Fibroblast of skin of left quadriceps (primary cell): ENCODE measurements at regions not wholly inside any gene's neighbourhood (a gene's known extent, or its start where the extent isn't known, plus 50 kb on each side); places are given as distances from the start of the nearest gene placed in this dataset.

Experiments
- DNase-seq, 2 experiments: peaks; one replicate each; pipeline ENCODE4 v3.0.0-alpha.2; 2013; ENCODE audit warnings: low read depth in 2 of 2

DNA sequence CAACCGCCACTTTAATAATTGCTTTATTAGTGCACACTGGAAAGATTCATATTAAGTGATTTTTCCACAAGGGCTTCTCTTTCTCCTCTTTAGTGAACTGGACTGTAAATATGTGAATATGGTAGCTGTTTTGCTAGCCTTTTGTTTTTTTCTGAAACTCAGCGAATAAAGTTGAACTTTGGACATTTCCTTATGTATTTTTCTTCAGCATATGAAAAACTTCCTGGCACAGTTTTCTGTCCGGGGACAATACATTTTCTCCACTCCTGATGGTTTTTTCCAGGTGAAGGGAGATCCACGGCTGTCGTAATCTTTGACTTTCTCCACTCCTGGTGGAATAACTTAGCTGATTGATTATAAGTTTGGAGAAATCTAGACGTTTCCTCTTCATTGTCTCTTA is 457.4 kb upstream of the FAT1 start:
- DNase-seq: no peak

DNA sequence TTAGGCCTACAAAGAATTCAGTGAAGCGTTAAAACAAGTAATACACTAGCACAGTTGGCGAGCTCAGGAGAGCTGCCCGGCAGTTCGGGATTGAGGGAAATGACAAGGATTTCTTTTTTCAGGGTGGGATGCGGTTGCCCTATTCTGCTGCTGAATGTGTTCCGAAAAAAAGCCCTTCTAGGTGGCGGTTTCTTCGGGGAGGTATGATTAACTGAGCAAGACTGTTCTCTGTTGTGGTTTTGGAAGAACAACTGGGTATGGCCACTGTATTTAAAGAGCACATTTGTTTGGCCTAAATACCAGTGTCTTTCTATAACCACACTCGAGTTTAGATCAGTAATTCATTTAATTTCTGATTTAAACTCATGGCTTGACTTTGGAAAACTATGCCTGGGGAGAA is 459.7 kb upstream of the FAT1 start:
- no peak for DNase-seq

DNA sequence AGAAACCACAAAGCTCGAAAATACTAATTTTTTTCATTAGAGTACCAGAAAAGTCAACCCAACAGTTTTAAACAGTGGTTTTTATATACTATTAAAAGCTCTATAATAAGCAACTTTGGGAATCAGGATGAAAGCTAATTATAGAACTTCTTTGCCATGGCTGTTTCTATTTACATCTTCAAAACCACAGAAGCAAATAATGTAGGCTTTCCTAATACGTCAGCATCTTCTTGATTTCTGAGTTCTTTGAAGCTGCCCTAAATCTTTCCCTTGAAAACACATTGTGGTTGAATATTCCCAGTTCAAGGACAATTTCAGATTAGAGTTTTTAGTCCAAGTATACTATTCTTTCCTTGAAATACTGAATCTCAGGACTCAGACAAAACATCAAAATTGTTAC is 460.2 kb upstream of the FAT1 start:
- DNase-seq: no peak

DNA sequence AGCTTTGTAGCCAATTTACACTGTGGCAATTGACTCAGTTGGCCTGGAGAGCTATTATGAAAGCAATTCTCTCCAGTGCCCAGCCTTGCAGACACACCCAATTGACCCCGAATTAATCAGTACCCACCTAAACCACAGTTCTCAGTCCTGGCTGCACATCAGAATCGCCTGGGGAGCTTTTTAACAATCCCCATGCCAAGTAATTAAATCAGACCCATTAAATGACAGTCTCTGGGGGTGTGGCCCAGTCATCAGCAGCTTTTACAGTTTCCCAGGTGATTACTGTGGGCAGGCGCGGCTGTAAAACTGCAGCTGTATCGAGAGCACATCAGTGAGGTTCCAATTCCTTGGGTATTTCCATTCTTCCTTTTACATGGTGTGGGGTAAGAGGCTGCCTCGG is 460.9 kb upstream of the FAT1 start:
- no peak for DNase-seq

DNA sequence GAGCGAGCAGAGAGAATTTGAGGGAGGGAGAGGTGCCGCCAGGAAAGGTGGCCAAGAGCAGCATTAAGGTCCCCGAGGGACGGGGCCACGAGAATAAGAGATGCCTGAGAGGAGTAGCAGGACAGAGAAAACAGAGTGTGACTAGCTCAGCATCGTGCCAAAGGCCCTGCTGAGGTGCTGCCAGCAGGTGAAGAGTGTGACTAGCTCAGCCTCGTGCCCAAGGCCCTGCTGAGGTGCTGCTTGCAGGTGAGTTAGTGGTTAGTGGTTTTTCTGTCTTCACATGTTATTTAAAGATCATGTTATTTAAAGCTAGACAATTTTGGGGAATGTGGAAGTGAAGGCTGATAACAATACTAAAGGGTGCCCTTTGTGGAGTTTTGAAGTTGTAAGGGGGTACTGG is 464.5 kb upstream of the FAT1 start:
- no peak for DNase-seq

- DNase-seq: no peak
These were observed 465.1 kb upstream of the FAT1 start for GRCh38 chr4:187188741-187189140.

DNA sequence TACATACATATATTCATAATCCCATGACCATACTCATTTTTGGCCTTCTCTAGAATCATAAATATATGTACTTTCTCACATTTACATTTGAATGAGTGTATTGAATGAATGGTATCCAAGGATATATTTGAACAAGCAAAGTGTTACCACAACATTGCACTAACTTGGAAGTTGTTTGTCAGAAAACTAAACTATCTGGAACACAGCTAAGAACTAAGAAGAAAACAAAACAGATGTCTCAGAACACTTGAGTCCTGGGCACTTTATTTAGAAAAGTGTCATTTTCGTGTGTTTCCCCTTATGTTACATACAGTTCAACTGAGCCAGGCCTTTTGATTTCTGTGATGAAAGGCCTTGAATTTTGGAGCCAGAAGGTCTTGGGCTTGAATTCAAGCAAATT is 466.7 kb upstream of the FAT1 start:
- DNase-seq: no peak

DNA sequence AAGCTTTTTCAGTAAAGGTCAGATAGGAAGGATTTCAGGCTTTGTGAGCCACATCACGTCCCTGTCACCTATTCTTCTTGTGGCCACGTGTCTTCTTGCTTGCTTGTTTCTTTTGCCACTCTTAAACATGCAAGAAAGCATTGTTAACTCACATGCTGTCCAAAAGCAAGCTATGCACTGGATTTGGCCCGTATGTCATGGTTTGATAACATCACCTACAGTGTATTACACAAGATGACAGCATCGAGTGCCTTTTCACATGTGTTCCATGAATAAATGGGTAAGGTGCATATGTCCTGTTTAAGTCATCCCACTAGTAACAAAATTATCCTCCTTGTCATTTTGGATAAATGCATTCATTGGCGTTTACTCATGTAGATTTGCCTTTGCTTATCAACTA is 468.0 kb upstream of the FAT1 start:
- no peak for DNase-seq

- DNase-seq: no peak
These were observed 468.6 kb upstream of the FAT1 start for GRCh38 chr4:187192266-187192665.

DNA sequence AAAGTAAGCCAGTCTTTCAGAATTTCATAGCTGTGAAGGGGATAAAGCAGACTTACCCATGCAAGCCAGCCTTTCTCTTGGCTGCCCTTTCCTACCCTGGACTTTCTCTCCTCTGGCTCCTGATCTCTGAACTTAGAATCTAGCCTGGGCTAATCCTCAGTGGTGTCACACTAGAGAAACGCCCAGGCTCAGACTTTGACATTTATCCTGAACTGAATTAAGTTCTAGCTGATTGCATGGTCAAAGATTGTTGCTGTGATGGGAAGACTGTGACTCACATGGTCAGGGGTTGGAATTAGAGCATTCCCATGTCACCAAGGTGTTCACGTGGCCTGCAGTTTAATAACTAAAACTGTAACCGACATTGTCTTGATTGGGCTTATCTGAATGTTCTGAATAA is 469.5 kb upstream of the FAT1 start:
- DNase-seq: no peak

DNA sequence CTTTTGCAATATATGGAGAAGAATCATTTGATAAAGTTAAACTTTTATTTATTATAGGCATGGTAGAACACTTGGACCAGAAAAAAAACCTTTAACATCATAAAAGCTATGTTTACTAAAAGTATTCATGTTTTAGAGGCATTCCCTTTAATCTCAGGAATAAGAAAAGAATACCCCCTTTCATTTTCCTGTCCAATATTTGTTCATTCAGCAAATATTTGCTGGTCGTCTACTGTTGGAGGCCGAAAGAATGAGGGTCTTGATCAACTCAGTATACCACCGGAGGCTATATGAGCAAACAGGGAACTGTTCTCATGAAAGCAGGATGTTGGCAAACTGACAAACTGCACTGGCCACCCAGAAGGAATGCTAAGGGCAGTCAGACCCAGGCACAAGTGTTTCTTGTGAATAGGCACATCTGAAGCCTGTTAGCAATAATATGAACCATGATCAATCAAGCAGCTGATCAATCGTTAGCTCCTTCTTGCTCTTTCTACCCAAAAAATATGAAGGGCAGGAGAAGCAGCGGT is 480.8 kb upstream of the FAT1 start:
- no peak for DNase-seq

- DNase-seq: no peak
These were observed 484.3 kb upstream of the FAT1 start for GRCh38 chr4:187207931-187208330.

DNA sequence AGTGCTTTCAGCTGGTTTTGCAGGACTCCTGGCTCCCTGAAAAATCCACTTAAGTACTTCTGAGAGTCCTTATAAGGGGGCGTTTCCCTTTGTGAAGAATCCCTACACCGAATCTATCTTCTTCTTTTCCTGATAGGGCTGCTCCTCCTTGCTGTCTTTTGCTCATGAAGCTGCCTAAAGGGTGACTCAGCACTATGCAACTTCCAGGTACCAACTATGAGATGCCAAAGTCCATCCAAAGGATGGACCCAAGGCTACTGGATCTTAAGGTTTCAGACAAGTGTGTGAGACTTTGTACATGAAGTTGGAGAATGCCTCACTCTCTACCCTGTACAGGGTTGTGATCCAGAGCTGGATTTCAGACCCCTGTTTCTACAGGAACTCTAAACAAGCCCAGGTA is 485.0 kb upstream of the FAT1 start:
- no peak for DNase-seq

DNA sequence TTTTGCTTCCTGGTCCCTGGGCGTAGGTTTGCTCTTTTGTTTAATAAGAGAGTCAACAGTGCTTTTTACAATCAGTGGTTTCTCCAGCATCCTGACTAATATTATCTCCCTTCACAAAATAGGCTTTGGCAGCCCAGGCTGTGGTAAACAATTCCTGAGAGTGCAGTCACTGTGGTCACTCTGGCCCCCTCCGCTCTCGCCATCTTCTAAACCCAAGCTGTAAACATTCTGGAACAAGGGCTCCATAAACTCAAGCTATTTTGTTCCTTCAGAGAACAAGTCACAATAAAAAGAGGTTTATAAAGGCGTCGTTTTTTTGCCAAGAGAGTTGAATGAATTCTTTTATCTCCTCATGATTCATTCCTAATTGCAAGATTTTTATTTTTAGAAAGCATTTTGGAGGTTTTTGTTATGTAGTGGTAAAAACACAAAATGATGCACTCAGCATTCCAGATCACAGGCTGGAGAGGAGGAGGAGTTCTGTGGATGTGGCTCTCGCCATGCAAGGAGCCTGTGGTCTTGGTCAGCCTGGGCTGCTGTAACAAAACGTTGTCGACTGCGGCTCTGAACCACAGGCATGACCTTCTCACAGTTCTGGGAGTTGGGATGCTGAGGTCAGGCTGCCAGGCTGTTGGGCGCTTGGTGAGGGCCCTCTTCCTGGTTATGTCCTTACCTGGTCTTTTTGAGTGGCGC is 486.4 kb upstream of the FAT1 start:
- DNase-seq: peak; percentile 26 to 29

DNA sequence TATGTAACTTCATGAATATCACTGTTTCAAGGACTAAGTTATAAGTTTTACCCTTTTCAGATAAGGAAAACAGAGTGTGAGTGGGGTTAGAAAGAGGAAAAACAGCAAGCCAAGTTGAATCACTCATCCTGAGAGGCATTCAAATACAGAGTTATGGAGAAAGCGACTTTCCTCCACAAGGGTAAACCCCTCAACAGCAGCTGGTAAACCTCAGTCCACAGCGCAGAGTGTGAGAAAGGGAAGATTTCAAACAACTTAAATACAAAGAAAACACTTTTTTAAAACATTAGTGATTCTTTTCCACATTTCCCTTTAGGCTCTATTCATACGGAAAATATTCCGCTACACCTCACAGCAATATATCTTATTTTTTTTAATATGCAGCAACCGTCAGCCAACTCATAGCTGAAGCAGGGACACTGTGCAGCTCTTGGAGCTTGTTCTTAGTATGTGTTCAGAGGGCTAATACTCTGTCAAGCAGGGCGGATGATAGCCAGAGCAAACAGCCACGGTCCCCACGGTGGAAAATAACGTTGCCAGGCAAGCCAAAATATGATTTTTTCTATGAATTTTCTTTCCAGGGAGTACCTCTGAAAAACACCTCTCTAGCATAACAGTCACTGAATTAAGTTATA is 488.9 kb upstream of the FAT1 start:
- no peak for DNase-seq

- DNase-seq: no peak
These were observed 491.8 kb upstream of the FAT1 start for GRCh38 chr4:187215438-187215837.

GRCh38 chr4:187218705-187219245 is 495.1 kb upstream of the FAT1 start:
- DNase-seq: no peak

GRCh38 chr4:187224560-187224959 is 500.9 kb upstream of the FAT1 start:
- no peak for DNase-seq

DNA sequence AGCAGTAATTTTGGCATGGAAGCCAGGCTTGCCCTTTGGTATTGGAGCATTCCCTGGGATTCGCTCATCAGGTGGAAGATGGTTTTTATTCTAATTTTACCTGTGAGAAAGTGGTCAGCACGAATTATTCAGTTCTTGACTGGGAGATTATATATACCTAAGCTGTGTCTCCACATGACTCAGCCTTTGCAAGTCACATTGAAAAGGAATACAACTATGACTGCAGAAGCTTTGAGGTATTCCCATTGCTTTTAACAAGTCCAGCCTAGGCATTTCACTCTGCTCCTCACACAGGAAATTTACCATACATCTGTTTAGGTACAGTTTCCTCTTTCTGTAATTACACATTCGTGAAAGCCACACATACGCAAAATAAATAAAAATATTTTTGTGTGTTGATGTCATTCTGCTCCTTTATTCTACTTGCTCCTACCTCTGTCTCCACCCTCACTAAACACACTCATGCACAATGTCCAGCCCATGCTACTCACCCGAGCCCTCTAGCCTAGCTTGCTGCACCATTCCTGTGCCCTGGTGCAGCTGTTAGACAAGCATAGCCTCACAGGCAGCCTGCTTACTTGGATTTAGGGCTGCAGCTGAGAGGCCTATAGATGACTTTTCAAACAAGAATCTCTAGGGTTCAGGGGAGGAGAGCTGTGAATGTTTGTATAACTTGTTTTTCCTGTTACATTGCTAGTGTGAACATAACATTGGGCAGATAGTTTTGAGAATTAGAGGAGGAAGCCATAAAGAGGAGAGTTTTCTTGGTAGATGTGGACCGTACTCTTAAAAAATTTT is 504.4 kb upstream of the FAT1 start:
- no peak for DNase-seq

DNA sequence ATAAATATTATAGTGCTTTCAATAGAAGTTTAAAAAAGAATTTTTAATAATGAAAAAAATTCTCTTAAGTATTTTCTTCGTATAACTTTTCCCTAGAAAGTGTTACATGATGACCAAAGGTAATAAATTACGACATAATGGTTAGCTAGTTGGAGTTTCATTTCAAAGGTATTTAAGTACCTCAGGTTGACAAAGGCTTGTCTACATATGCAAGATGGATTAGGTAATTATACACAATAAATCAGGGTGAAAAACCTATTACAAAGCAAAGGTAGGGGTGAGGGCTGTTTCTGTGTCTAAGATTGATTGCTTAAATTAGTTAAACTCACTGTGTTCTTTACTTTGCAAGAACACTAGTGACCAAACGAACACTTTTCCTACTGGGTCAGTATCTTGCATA is 508.5 kb upstream of the FAT1 start:
- no peak for DNase-seq

GRCh38 chr4:187232796-187233195 is 509.1 kb upstream of the FAT1 start:
- no peak for DNase-seq

DNA sequence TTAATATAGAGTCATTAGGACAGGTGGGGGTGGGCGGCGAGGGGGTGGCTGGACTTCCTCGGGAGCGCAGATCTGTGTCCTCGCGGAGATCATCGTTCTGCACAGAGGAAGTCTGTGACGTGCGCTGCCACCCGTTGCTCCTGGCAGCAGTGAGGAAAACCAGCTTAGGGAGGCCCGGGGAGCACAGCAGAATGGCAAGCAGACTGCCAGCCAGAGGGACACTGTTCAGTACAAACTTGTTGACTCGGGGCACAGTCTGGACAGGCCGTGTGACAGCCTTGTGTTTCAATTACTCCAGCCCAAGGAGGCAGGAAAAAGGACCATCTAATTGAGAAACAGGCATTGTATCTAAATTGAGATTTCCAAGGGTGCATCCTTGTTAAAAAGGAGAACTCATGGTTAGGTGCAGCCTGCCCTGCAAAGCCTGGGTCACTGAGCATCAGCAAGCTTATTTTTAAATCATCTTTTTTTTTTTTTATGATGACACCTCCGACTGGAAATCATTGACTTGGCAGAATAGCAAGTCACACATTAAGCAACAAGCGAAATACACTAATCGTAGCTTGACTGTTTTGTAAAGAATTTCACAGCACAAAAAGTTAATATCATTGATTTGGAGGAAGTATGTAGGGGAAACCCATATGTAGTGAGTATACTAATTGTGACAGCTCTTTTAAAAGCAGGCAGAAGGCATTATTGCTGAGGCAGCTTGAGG is 512.0 kb upstream of the FAT1 start:
- peak in 1 of 2 experiments; percentile 4 for DNase-seq
